ENCODE measurements at regions not wholly inside any gene's neighbourhood (a gene's known extent, or its start where the extent isn't known, plus 50 kb on each side); places are given as distances from the start of the nearest gene placed in this dataset.
"Not testable (repeated sequence)": the region's sequence is repeated elsewhere in the genome, so short reads cannot be mapped to it uniquely, and the experiment has no call there.

DNA sequence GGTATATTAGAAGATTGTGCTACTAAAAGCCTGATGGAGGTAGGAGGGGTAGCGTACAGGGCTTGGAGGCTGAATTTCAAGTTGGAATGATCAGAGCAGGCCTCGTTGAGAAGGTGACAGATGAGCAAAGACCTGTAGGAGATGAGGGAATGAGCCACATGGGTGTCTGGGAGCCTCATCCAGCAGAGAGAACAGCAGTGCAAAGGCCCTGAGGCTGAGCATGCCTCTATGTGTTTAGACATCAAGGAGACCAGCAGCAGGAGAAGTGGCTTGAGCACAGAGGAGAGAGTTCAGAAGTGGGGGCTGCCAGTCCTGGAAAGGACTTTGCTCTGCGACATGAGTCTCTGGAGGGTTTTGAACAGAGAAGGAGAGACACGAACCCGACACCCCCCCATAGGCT lies 111.7 kb downstream of the TMEM130 start:
- TF ChIP-seq, protein P1, sequence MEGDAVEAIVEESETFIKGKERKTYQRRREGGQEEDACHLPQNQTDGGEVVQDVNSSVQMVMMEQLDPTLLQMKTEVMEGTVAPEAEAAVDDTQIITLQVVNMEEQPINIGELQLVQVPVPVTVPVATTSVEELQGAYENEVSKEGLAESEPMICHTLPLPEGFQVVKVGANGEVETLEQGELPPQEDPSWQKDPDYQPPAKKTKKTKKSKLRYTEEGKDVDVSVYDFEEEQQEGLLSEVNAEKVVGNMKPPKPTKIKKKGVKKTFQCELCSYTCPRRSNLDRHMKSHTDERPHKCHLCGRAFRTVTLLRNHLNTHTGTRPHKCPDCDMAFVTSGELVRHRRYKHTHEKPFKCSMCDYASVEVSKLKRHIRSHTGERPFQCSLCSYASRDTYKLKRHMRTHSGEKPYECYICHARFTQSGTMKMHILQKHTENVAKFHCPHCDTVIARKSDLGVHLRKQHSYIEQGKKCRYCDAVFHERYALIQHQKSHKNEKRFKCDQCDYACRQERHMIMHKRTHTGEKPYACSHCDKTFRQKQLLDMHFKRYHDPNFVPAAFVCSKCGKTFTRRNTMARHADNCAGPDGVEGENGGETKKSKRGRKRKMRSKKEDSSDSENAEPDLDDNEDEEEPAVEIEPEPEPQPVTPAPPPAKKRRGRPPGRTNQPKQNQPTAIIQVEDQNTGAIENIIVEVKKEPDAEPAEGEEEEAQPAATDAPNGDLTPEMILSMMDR (IDR thresholded peaks at IDR 0.05; ENCODE audit: borderline replicate concordance, control extremely low read depth, extremely low read depth, insufficient read depth, missing control alignments): no peak
- no peak for DNase-seq (ENCODE audit: low spot score)

GRCh38 chr7:98760201-98760651 lies 109.6 kb downstream of the TMEM130 start:
- in situ Hi-C loops (cut with MboI; ENCODE audit: low sequenced_read_pairs, unreplicated experiment): no loop called here
- no peak for DNase-seq (ENCODE audit: low spot score)
- TF ChIP-seq, protein P1 (IDR thresholded peaks at IDR 0.05; ENCODE audit: borderline replicate concordance, control extremely low read depth, extremely low read depth, insufficient read depth, missing control alignments): no peak

More for the DNA sequence above, 111.7 kb downstream of the TMEM130 start:
- in situ Hi-C loops (cut with MboI; ENCODE audit: low sequenced_read_pairs, unreplicated experiment): no loop called here

DNA sequence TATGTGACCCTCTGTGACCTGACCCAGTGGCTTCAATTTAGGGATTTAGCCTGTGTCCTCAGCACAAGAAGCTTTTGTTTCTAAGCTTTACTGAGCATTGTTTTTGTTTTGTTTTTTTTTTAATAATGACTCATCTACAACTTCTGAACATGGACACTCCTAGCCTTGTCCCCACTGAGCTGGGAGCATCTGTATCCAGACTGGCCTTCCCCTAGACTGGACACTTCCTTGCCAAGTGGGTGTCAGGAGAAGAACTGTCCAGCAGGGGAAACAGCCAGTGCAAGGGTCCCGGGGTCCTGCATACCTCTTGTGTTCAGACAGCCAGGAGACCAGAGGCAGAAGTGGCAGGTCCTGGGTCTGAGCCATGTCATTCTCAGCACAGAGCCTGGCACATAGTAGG lies 108.6 kb downstream of the TMEM130 start:
- in situ Hi-C loops (cut with MboI; ENCODE audit: low sequenced_read_pairs, unreplicated experiment): no loop called here
- no peak for DNase-seq (ENCODE audit: low spot score)
- TF ChIP-seq, protein P1 (IDR thresholded peaks at IDR 0.05; ENCODE audit: borderline replicate concordance, control extremely low read depth, extremely low read depth, insufficient read depth, missing control alignments): no peak

DNA sequence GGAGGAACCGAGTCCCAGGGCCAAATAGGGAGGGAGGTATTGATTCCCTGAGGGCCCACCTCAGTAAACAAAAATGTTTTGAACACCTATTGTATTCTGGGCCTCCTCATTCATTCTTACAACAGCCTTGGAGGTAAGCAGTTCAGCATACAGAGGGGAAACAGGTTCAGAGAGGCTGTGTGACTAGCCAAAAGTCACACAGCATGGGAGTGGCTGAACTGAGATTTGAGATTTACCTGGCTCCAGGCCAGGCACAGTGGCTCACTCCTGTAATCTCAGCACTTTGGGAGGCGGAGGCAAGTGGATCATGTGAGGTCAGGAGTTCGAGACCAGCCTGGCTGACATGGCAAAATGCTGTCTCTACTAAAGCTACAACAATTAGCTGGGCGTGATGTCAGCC lies 107.2 kb downstream of the TMEM130 start:
- TF ChIP-seq, protein P1 (IDR thresholded peaks at IDR 0.05; ENCODE audit: borderline replicate concordance, control extremely low read depth, extremely low read depth, insufficient read depth, missing control alignments): no peak
- in situ Hi-C loops (cut with MboI; ENCODE audit: low sequenced_read_pairs, unreplicated experiment): no loop called here
- DNase-seq (ENCODE audit: low spot score): no peak

GRCh38 chr7:98763441-98763840 lies 106.4 kb downstream of the TMEM130 start:
- in situ Hi-C loops (cut with MboI; ENCODE audit: low sequenced_read_pairs, unreplicated experiment): no loop called here
- TF ChIP-seq, protein P1 (IDR thresholded peaks at IDR 0.05; ENCODE audit: borderline replicate concordance, control extremely low read depth, extremely low read depth, insufficient read depth, missing control alignments): no peak
- no peak for DNase-seq (ENCODE audit: low spot score)

DNA sequence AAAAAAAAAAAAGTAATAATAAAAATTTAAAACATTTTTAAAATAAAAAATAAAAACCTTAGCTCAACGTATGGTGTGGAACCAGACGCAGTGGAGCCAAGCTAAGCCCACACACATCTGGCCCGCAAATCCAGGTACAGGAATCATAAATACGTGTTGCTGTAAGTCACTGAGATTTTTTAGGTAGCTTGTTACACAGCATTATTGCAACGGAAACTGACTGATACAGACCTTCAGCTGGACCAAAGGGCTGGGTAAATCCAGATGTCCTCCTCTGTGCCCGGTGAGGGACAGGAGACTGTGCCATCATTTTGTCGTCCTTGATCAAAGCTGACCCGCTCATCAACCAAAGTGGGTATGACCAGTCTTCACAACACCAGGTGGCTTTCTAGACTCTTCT lies 104.9 kb downstream of the TMEM130 start:
- in situ Hi-C loops (cut with MboI; ENCODE audit: low sequenced_read_pairs, unreplicated experiment): no loop called here
- TF ChIP-seq, protein P1 (IDR thresholded peaks at IDR 0.05; ENCODE audit: borderline replicate concordance, control extremely low read depth, extremely low read depth, insufficient read depth, missing control alignments): no peak

DNA sequence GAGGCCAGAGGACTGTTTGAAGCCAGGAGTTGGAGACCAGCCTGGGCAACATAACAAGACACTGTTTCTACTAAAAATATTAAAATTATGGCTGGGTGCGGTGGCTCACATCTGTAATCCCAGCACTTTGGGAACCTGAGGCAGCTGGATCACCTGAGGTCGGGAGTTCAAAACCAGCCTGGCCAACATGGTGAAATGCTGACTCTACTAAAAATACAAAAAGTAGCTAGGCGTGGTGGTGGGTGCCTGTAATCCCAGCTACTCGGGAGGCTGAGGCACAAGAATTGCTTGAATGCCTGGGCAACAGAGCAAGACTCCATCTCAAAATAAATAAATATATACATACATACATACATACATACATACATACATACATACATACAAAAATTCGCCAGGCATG lies 99.7 kb downstream of the TMEM130 start:
- in situ Hi-C loops (cut with MboI; ENCODE audit: low sequenced_read_pairs, unreplicated experiment); DNase-seq (ENCODE audit: low spot score): not testable (repeated sequence)

More for the DNA sequence above, 104.9 kb downstream of the TMEM130 start:
- no peak for DNase-seq (ENCODE audit: low spot score)
